Caco-2 (cell line): ENCODE measurements at regions not wholly inside any gene's neighbourhood (a gene's known extent, or its start where the extent isn't known, plus 50 kb on each side); places are given as distances from the start of the nearest gene placed in this dataset.

Source experiments
- BruUV-seq: library from RNA; stranded (reverse); fragments of 400-500 nt; replicated peaks from 2 replicates; lab custom pipeline; 2021; lab: Mats Ljungman, UMichigan
- CTCF ChIA-PET: fragments of 300-600 bp; sonication (Branson Sonifier 250); formaldehyde crosslinking; loops from one replicate; lab custom pipeline; 2022; ENCODE audit warnings: antibody characterized with exemption; lab: Charles Lee
- POLR2A ChIA-PET: fragments of 300-600 bp; sonication (Branson Sonifier 250); formaldehyde crosslinking; loops from one replicate; lab custom pipeline; 2022; ENCODE audit warnings: antibody characterized with exemption; lab: Charles Lee
- DNase-seq, 2 experiments: peaks; one replicate each; pipeline versions ENCODE4 v3.0.0 to v3.0.0-alpha.2; 2020 to 2022
- H3K27me3 ChIP-seq: replicated peaks from 2 replicates; pipeline ENCODE4 v1.6.0; 2011; ENCODE audit warnings: low read length; ENCODE audit not compliant: control insufficient read depth, insufficient read depth
- H3K36me3 ChIP-seq: 2 replicates; pipeline ENCODE4 v1.5.1; 2011; ENCODE audit warnings: low read length; ENCODE audit not compliant: control insufficient read depth, insufficient read depth
- H3K4me1 ChIP-seq: fragments of 250-450 bp; sonication (Bioruptor Pico); 2 replicates; pipeline ENCODE4 v1.5.1; 2020; ENCODE audit warnings: mild to moderate bottlenecking
- H3K4me3 ChIP-seq: 2 replicates; pipeline ENCODE4 v1.5.1; 2011; ENCODE audit warnings: low read depth, mild to moderate bottlenecking, control low read depth, low read length
- H3K9me3 ChIP-seq: fragments of 250-450 bp; sonication (Bioruptor Pico); 2 replicates; pipeline ENCODE4 v1.5.1; 2020; ENCODE audit warnings: mild to moderate bottlenecking, moderate library complexity
- H3K27ac Mint-ChIP-seq: one replicate; pipeline ENCODE4 v1.8.0; 2022; ENCODE audit warnings: mixed read lengths; ENCODE audit not compliant: unreplicated experiment
- H3K27me3 Mint-ChIP-seq: one replicate; pipeline ENCODE4 v1.8.0; 2022; ENCODE audit warnings: mixed read lengths; ENCODE audit not compliant: insufficient read depth, unreplicated experiment
- H3K36me3 Mint-ChIP-seq: one replicate; pipeline ENCODE4 v1.8.0; 2022; ENCODE audit warnings: mild to moderate bottlenecking, mixed read lengths; ENCODE audit not compliant: insufficient read depth, unreplicated experiment
- H3K4me1 Mint-ChIP-seq: one replicate; pipeline ENCODE4 v1.8.0; 2022; ENCODE audit warnings: low read depth, mixed read lengths; ENCODE audit not compliant: unreplicated experiment
- H3K4me3 Mint-ChIP-seq: one replicate; pipeline ENCODE4 v1.8.0; 2022; ENCODE audit warnings: mild to moderate bottlenecking, moderate library complexity, mixed read lengths; ENCODE audit not compliant: unreplicated experiment
- H3K9me3 Mint-ChIP-seq: one replicate; pipeline ENCODE4 v1.8.0; 2022; ENCODE audit warnings: mixed read lengths; ENCODE audit not compliant: unreplicated experiment
- intact Hi-C: fragments of 100-400 bp; cut with micrococcal nuclease; formaldehyde crosslinking; loops from one replicate; pipeline ENCODE4 v1.10.0; 2022; ENCODE audit not compliant: unreplicated experiment
- TF ChIP-seq, protein P1 (sequence below), 2 experiments: fragments of 200-600 bp in 1 of 2; IDR thresholded peaks; 1 replicate in 1 of 2; 2 replicates in 1 of 2; pipeline versions ENCODE4 v1.5.1 to v1.8.0; 2011 to 2022; ENCODE audit warnings: antibody characterized with exemption in 1 of 2, control low read depth in 1 of 2, inconsistent platforms in 1 of 2, low read depth in 1 of 2, low read length in 1 of 2, mild to moderate bottlenecking in 1 of 2, moderate library complexity in 1 of 2; ENCODE audit not compliant: insufficient read depth in 1 of 2, severe bottlenecking in 1 of 2, unreplicated experiment in 1 of 2

GRCh38 chr2:167592441-167592840, 655.0 kb downstream of the STK39 start:
- Mint-ChIP-seq H3K27me3 (peaks cover 3% of the 10 kb centered on the region), H3K27ac (no peak overlapping the region), H3K9me3 (no peaks in the 10 kb centered on the region), H3K4me3 (no peak overlapping the region), H3K36me3 (no peaks in the 10 kb centered on the region), H3K4me1 (no peaks in the 10 kb centered on the region)
- intact Hi-C loops: no loop called here
- no peaks in the 10 kb centered on the region for H3K9me3 ChIP-seq
- CTCF ChIA-PET: no interaction called here
- TF ChIP-seq, protein P1, sequence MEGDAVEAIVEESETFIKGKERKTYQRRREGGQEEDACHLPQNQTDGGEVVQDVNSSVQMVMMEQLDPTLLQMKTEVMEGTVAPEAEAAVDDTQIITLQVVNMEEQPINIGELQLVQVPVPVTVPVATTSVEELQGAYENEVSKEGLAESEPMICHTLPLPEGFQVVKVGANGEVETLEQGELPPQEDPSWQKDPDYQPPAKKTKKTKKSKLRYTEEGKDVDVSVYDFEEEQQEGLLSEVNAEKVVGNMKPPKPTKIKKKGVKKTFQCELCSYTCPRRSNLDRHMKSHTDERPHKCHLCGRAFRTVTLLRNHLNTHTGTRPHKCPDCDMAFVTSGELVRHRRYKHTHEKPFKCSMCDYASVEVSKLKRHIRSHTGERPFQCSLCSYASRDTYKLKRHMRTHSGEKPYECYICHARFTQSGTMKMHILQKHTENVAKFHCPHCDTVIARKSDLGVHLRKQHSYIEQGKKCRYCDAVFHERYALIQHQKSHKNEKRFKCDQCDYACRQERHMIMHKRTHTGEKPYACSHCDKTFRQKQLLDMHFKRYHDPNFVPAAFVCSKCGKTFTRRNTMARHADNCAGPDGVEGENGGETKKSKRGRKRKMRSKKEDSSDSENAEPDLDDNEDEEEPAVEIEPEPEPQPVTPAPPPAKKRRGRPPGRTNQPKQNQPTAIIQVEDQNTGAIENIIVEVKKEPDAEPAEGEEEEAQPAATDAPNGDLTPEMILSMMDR (IDR thresholded peaks at IDR 0.05; ENCODE audit: insufficient read depth in 1 of 2, low read depth in 1 of 2, low read length in 1 of 2, severe bottlenecking in 1 of 2, unreplicated experiment in 1 of 2): no peak
- no peak for DNase-seq
- no peak overlapping the region for H3K4me3 ChIP-seq
- POLR2A ChIA-PET: no interaction called here
- H3K4me1 ChIP-seq: no peaks in the 10 kb centered on the region
- no TSS peak for BruUV-seq
- no peaks in the 10 kb centered on the region for H3K36me3 ChIP-seq
- H3K27me3 ChIP-seq: no peaks in the 10 kb centered on the region

DNA sequence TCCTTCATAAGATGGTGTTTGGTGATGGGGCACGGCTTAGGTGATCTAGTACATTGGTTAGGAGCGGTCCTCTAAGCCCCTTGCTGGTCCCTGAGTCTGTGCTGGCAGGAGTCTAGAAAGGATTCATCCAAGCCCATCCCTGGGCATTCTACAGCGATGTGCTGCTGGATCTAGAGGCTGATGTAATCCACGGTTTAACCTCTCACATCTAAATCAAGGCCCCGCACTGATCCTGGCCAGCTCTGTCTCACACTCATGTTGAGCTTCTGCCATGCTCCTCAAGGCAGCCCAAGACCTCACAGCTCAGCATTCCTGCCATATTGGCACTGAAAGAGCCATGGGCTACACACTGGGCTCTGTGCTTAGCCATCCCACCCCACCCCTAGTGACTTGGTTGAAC, 664.8 kb downstream of the STK39 start:
- no peaks in the 10 kb centered on the region for H3K36me3 Mint-ChIP-seq
- no TSS peak for BruUV-seq
- no peak overlapping the region for H3K27ac Mint-ChIP-seq

GRCh38 chr2:167581961-167582574, 665.3 kb downstream of the STK39 start:
- Mint-ChIP-seq H3K27ac (no peak overlapping the region), H3K27me3 (peaks cover 4% of the 10 kb centered on the region), H3K4me1 (no peaks in the 10 kb centered on the region), H3K9me3 (no peaks in the 10 kb centered on the region), H3K36me3 (no peaks in the 10 kb centered on the region), H3K4me3 (no peak overlapping the region)
- no peak overlapping the region for H3K4me3 ChIP-seq
- intact Hi-C loops: no loop called here
- no peaks in the 10 kb centered on the region for H3K27me3 ChIP-seq
- H3K36me3 ChIP-seq: no peaks in the 10 kb centered on the region
- H3K9me3 ChIP-seq: no peaks in the 10 kb centered on the region
- ChIA-PET CTCF (no interaction called here), POLR2A (no interaction called here)
- H3K4me1 ChIP-seq: no peaks in the 10 kb centered on the region
- no TSS peak for BruUV-seq
- no peak for DNase-seq
- TF ChIP-seq, protein P1 (IDR thresholded peaks at IDR 0.05; ENCODE audit: insufficient read depth in 1 of 2, low read depth in 1 of 2, low read length in 1 of 2, severe bottlenecking in 1 of 2, unreplicated experiment in 1 of 2): no peak

More for the DNA sequence above, 664.8 kb downstream of the STK39 start:
- ChIA-PET CTCF (no interaction called here), POLR2A (no interaction called here)
- no peaks in the 10 kb centered on the region for H3K36me3 ChIP-seq
- TF ChIP-seq, protein P1 (IDR thresholded peaks at IDR 0.05; ENCODE audit: insufficient read depth in 1 of 2, low read depth in 1 of 2, low read length in 1 of 2, severe bottlenecking in 1 of 2, unreplicated experiment in 1 of 2): no peak
- DNase-seq: no peak
- Mint-ChIP-seq H3K27me3 (peaks cover 4% of the 10 kb centered on the region), H3K4me1 (no peaks in the 10 kb centered on the region), H3K4me3 (no peak overlapping the region), H3K9me3 (no peaks in the 10 kb centered on the region)
- intact Hi-C loops: no loop called here
- no peak overlapping the region for H3K4me3 ChIP-seq
- no peaks in the 10 kb centered on the region for H3K27me3 ChIP-seq
- H3K4me1 ChIP-seq: no peaks in the 10 kb centered on the region
- H3K9me3 ChIP-seq: no peaks in the 10 kb centered on the region
